PFSK-1 (cell line): ENCODE measurements at regions not wholly inside any gene's neighbourhood (a gene's known extent, or its start where the extent isn't known, plus 50 kb on each side); places are given as distances from the start of the nearest gene placed in this dataset.

Experiments used
- POLR2AphosphoS5 ChIP-seq: IDR thresholded peaks from 2 replicates; pipeline ENCODE4 v1.6.1; 2012; ENCODE audit warnings: low read depth, mild to moderate bottlenecking, control low read depth, low read length, moderate library complexity
- REST ChIP-seq, 2 experiments: IDR thresholded peaks; 2 replicates each; pipeline versions ENCODE4 v1.6.1 to v1.8.0; 2011 to 2012; ENCODE audit warnings: low read depth in 2 of 2, low read length in 2 of 2, control low read depth in 1 of 2, inconsistent platforms in 1 of 2, mild to moderate bottlenecking in 1 of 2, moderate library complexity in 1 of 2; ENCODE audit not compliant: insufficient read depth in 1 of 2
- SIN3A ChIP-seq: IDR thresholded peaks from 2 replicates; pipeline ENCODE4 v1.6.1; 2012; ENCODE audit warnings: mild to moderate bottlenecking, low read length, moderate library complexity, borderline replicate concordance; ENCODE audit not compliant: insufficient read depth

- TF ChIP-seq REST (IDR thresholded peaks at IDR 0.05; ENCODE audit: insufficient read depth in 1 of 2, low read depth in 2 of 2, low read length in 2 of 2) = no peak
- TF ChIP-seq SIN3A = no peak
- TF ChIP-seq POLR2AphosphoS5 = no peak
Observed at GRCh38 chr3:72279068-72279604, 494.2 kb upstream of the PROK2 start.
